Kidney epithelial cell (primary cell): ENCODE measurements at regions not wholly inside any gene's neighbourhood (a gene's known extent, or its start where the extent isn't known, plus 50 kb on each side); places are given as distances from the start of the nearest gene placed in this dataset.
"Not testable (repeated sequence)": the region's sequence is repeated elsewhere in the genome, so short reads cannot be mapped to it uniquely, and the experiment has no call there.

Source experiments
- DNase-seq: peaks from one replicate; pipeline ENCODE4 v3.0.0-alpha.2; 2010; ENCODE audit warnings: low read depth
- H3K27me3 ChIP-seq: 2 replicates; pipeline ENCODE4 v1.6.0; 2011; ENCODE audit warnings: low read length; ENCODE audit not compliant: control insufficient read depth, insufficient read depth
- H3K36me3 ChIP-seq: 2 replicates; pipeline ENCODE4 v1.5.1; 2011; ENCODE audit warnings: low read length; ENCODE audit not compliant: control insufficient read depth, insufficient read depth
- H3K4me3 ChIP-seq: 2 replicates; pipeline ENCODE4 v1.5.1; 2011; ENCODE audit warnings: low read depth, mild to moderate bottlenecking, control low read depth, low read length
- CTCF ChIP-seq: IDR thresholded peaks from 2 replicates; pipeline ENCODE4 v1.5.1; 2011; ENCODE audit warnings: mild to moderate bottlenecking, moderate library complexity, low read length, control low read depth, inconsistent platforms; ENCODE audit not compliant: insufficient read depth, poor library complexity, severe bottlenecking

- Histone ChIP-seq H3K4me3 (no peak overlapping the region), H3K36me3 (no peaks in the 10 kb centered on the region), H3K27me3 (no peaks in the 10 kb centered on the region)
- no peak for TF ChIP-seq CTCF
- DNase-seq, result no peak
Observed at GRCh38 chr12:29895966-29896365, 112.2 kb upstream of the TMTC1 start.

GRCh38 chr12:29893002-29893401, 109.3 kb upstream of the TMTC1 start:
- Histone ChIP-seq H3K36me3 (no peaks in the 10 kb centered on the region), H3K27me3 (no peaks in the 10 kb centered on the region), H3K4me3 (no peak overlapping the region)
- no peak for TF ChIP-seq CTCF
- DNase-seq, result no peak

GRCh38 chr12:29891792-29892191, 108.0 kb upstream of the TMTC1 start:
- no peaks in the 10 kb centered on the region for H3K36me3 ChIP-seq
- DNase-seq, result no peak
- no peaks in the 10 kb centered on the region for H3K27me3 ChIP-seq
- TF ChIP-seq CTCF, result no peak
- no peak overlapping the region for H3K4me3 ChIP-seq

GRCh38 chr12:29889737-29890136, 106.0 kb upstream of the TMTC1 start:
- TF ChIP-seq CTCF, result peak; percentile 23
- DNase-seq, result no peak
- Histone ChIP-seq H3K27me3 (no peaks in the 10 kb centered on the region), H3K36me3 (no peaks in the 10 kb centered on the region), H3K4me3 (no peak overlapping the region)

GRCh38 chr12:29888777-29889176, 105.0 kb upstream of the TMTC1 start:
- no peaks in the 10 kb centered on the region for H3K27me3 ChIP-seq
- no peak overlapping the region for H3K4me3 ChIP-seq
- no peak for TF ChIP-seq CTCF
- no peaks in the 10 kb centered on the region for H3K36me3 ChIP-seq
- no peak for DNase-seq

- H3K27me3 ChIP-seq, H3K4me3 ChIP-seq: not testable (repeated sequence)
Observed at GRCh38 chr12:29884957-29885356, 101.2 kb upstream of the TMTC1 start.

More at GRCh38 chr12:29884957-29885356, 101.2 kb upstream of the TMTC1 start:
- not testable (repeated sequence) for DNase-seq, H3K36me3 ChIP-seq
